Thoracic aorta (tissue), 2 donors: ENCODE measurements at regions not wholly inside any gene's neighbourhood (a gene's known extent, or its start where the extent isn't known, plus 50 kb on each side); places are given as distances from the start of the nearest gene placed in this dataset.

Source experiments
- ATAC-seq: fragments of 150-250 bp; one replicate; pipeline ENCODE4 v1.8.0; 2017; ENCODE audit warnings: low read depth; ENCODE audit not compliant: insufficient number of reproducible peaks, low FRiP score
- DNase-seq: peaks from one replicate; pipeline ENCODE4 v3.0.0-alpha.2; 2020; ENCODE audit warnings: low spot score
- H3K27ac ChIP-seq, 2 donors: fragments of 200-600 bp; sonication (generic); 1 replicate in 1 of 2; 2 replicates in 1 of 2; pipeline ENCODE4 v1.5.1; 2016; ENCODE audit warnings: mild to moderate bottlenecking in 2 of 2, moderate library complexity in 2 of 2
- H3K27me3 ChIP-seq: fragments of 200-600 bp; sonication (generic); replicated peaks from 2 replicates; pipeline ENCODE4 v1.6.0; 2016; ENCODE audit warnings: mild to moderate bottlenecking; ENCODE audit not compliant: insufficient read depth
- H3K36me3 ChIP-seq: fragments of 200-600 bp; sonication (generic); one replicate; pipeline ENCODE4 v1.5.1; 2016
- H3K4me1 ChIP-seq, 2 donors: fragments of 200-600 bp; sonication (generic); 1 replicate in 1 of 2; 2 replicates in 1 of 2; pipeline versions ENCODE4 v1.5.1 to v1.6.0; 2016; ENCODE audit warnings: low read depth in 2 of 2, mild to moderate bottlenecking in 1 of 2; ENCODE audit not compliant: control insufficient read depth in 1 of 2
- H3K4me3 ChIP-seq: fragments of 200-600 bp; sonication (generic); 2 replicates; pipeline ENCODE4 v1.5.1; 2016; ENCODE audit warnings: mild to moderate bottlenecking
- H3K9me3 ChIP-seq: fragments of 200-600 bp; sonication (generic); 2 replicates; pipeline ENCODE4 v1.5.1; 2016
- TF ChIP-seq, protein P1 (sequence below): fragments of 200-600 bp; sonication (generic); IDR thresholded peaks from one replicate; pipeline ENCODE4 v1.5.1; 2019; ENCODE audit warnings: antibody characterized with exemption

DNA sequence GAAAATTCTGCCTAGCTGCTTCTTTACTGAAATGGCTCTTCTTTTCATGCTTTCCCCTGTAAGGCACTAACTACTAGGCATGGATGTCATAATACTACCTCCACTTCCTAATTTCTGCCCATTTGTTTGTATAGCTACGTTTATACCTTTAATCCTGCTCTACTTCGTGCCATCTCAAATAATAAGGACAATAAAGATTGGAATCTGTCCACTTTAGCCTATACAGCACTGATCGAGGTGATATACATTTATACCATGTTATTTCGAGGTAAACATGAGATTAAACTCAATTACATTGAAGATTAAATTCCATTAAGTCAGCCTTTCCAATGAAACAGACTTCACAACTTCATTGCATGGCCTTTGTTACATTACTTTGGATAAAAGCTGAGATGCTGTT lies 390.6 kb upstream of the MARCKS start:
- ATAC-seq (no peak), DNase-seq (no peak)
- H3K27ac ChIP-seq: no peak overlapping the region

GRCh38 chr6:113475392-113475791 lies 381.8 kb upstream of the MARCKS start:
- DNase-seq (no peak), ATAC-seq (no peak)
- H3K36me3 ChIP-seq: no peaks in the 10 kb centered on the region
- H3K4me3 ChIP-seq: no peak overlapping the region
- TF ChIP-seq, protein P1, sequence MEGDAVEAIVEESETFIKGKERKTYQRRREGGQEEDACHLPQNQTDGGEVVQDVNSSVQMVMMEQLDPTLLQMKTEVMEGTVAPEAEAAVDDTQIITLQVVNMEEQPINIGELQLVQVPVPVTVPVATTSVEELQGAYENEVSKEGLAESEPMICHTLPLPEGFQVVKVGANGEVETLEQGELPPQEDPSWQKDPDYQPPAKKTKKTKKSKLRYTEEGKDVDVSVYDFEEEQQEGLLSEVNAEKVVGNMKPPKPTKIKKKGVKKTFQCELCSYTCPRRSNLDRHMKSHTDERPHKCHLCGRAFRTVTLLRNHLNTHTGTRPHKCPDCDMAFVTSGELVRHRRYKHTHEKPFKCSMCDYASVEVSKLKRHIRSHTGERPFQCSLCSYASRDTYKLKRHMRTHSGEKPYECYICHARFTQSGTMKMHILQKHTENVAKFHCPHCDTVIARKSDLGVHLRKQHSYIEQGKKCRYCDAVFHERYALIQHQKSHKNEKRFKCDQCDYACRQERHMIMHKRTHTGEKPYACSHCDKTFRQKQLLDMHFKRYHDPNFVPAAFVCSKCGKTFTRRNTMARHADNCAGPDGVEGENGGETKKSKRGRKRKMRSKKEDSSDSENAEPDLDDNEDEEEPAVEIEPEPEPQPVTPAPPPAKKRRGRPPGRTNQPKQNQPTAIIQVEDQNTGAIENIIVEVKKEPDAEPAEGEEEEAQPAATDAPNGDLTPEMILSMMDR: no peak
- no peaks in the 10 kb centered on the region for H3K9me3 ChIP-seq
- H3K4me1 ChIP-seq: peaks cover 3 to 4% of the 10 kb centered on the region in 2 donors
- no peak overlapping the region for H3K27ac ChIP-seq
- no peaks in the 10 kb centered on the region for H3K27me3 ChIP-seq

More for the DNA sequence above, 390.6 kb upstream of the MARCKS start:
- TF ChIP-seq, protein P1: no peak
- H3K4me3 ChIP-seq: no peak overlapping the region
- H3K36me3 ChIP-seq: no peaks in the 10 kb centered on the region
- no peaks in the 10 kb centered on the region for H3K4me1 ChIP-seq
- H3K9me3 ChIP-seq: no peaks in the 10 kb centered on the region
- H3K27me3 ChIP-seq: no peaks in the 10 kb centered on the region

DNA sequence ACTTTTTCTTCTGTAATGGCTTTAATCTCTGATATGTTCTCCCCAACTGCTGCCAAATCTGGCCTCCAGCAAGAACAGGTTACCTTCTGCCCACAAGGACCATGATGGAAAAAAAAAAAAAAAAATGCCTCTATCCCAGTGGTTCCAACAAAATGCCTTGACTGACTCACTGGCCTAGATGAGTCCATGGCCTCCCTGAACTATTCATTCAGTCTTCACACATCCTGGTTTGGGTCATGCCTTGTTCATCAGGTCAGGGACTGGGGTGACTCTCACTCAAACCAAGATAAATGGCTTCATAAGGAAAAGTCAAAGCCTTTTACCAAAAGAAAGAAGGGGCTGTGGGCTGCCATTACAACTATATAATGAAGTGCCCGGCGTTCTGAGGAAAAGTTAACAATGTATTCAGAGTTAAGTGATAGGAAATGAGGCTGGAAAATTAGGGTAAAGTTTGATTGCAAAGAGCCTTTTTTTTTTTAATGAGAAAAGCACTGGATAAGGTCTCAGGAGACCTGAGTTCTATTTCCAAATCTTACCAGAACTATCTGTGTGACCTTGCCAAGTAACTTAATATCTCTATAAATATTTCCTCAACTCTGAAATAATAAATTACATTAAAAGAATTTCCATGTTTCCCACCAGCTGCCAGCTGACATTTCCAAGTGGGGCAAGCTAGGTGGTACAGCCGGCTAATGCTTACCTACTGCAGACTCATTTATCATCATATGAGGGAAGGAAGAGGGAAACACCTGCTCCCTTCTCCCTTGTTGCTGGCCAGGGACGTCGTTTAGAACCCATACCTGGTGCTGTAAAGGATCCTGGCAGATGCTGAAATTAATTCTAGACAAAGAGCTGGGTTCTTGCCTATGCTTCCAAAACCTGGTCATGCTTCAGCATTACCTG lies 380.0 kb upstream of the MARCKS start:
- ATAC-seq: no peak
- TF ChIP-seq, protein P1: no peak
- Histone ChIP-seq H3K27me3 (no peaks in the 10 kb centered on the region), H3K36me3 (no peaks in the 10 kb centered on the region), H3K9me3 (no peaks in the 10 kb centered on the region), H3K27ac (no peak overlapping the region), H3K4me3 (no peak overlapping the region), H3K4me1 (peaks cover 3 to 4% of the 10 kb centered on the region in 2 donors)
- DNase-seq: no peak

GRCh38 chr6:113480616-113481015 lies 376.5 kb upstream of the MARCKS start:
- Histone ChIP-seq H3K27ac (no peak overlapping the region), H3K9me3 (no peaks in the 10 kb centered on the region), H3K27me3 (no peaks in the 10 kb centered on the region), H3K4me1 (peaks cover 3 to 4% of the 10 kb centered on the region in 2 donors), H3K4me3 (no peak overlapping the region), H3K36me3 (no peaks in the 10 kb centered on the region)
- DNase-seq (no peak), ATAC-seq (no peak)
- TF ChIP-seq, protein P1: no peak

- ATAC-seq (no peak), DNase-seq (no peak)
- Histone ChIP-seq H3K9me3 (no peaks in the 10 kb centered on the region), H3K36me3 (no peaks in the 10 kb centered on the region), H3K4me3 (no peak overlapping the region), H3K4me1 (peaks cover 3 to 4% of the 10 kb centered on the region in 2 donors), H3K27me3 (no peaks in the 10 kb centered on the region), H3K27ac (no peak overlapping the region)
- TF ChIP-seq, protein P1: no peak
These were observed 375.7 kb upstream of the MARCKS start for GRCh38 chr6:113481458-113481857.
